GM12878 (cell line): ENCODE measurements at regions not wholly inside any gene's neighbourhood (a gene's known extent, or its start where the extent isn't known, plus 50 kb on each side); places are given as distances from the start of the nearest gene placed in this dataset.

Source experiments
- ATAC-seq: fragments of 200-7000 bp; cut with Tn5 transposase; 3 replicates; pipeline ENCODE4 v1.9.1; 2020; ENCODE audit warnings: mild to moderate bottlenecking, moderate library complexity
- BruUV-seq: library from RNA; stranded (reverse); fragments of 400-500 nt; replicated peaks from 2 replicates; lab custom pipeline; 2021; lab: Mats Ljungman, UMichigan
- CTCF ChIA-PET: fragments of 300-600 bp; sonication (Branson Sonifier 250); formaldehyde crosslinking; extraction: SDS; loops from one replicate; lab custom pipeline; 2021; ENCODE audit warnings: inconsistent platforms; lab: Yijun Ruan, JAX
- POLR2A ChIA-PET: fragments of 350-600 bp; formaldehyde crosslinking; extraction: SDS; loops from one replicate; lab custom pipeline; 2021; ENCODE audit warnings: inconsistent platforms; lab: Charles Lee
- RAD21 ChIA-PET: fragments of 300-600 bp; sonication (Branson Sonifier 250); formaldehyde crosslinking; loops from one replicate; lab custom pipeline; 2023; ENCODE audit warnings: antibody characterized with exemption; ENCODE audit not compliant: unreplicated experiment; lab: Charles Lee
- SMC1A ChIA-PET: fragments of 300-600 bp; sonication (Branson Sonifier 250); formaldehyde crosslinking; loops from one replicate; lab custom pipeline; 2023; ENCODE audit not compliant: unreplicated experiment, uncharacterized antibody; lab: Charles Lee
- DNase-seq: peaks from one replicate; pipeline ENCODE4 v3.0.0-alpha.2; 2011; ENCODE audit warnings: low read depth, low spot score
- FAIRE-seq: peaks from 3 replicates; lab custom pipeline; 2011; peaks lifted over from hg19 to GRCh38; lab: Jason Lieb, UNC
- H2AFZ ChIP-seq: 2 replicates; pipeline ENCODE4 v1.6.0; 2011; ENCODE audit warnings: low read depth, low read length, control low read depth; ENCODE audit not compliant: control insufficient read depth
- H3K27ac ChIP-seq: 2 replicates; pipeline ENCODE4 v1.5.1; 2011; ENCODE audit warnings: control low read depth; ENCODE audit not compliant: control insufficient read depth, insufficient read depth
- H3K27me3 ChIP-seq, 2 experiments: replicated peaks in 1 of 2; 2 replicates each; pipeline versions ENCODE4 v1.6.0 to v1.6.1; 2011; ENCODE audit warnings: low read length in 1 of 2; ENCODE audit not compliant: control insufficient read depth in 2 of 2, insufficient read depth in 2 of 2
- H3K36me3 ChIP-seq, 2 experiments: 2 replicates each; pipeline ENCODE4 v1.5.1; 2011; ENCODE audit warnings: low read length in 1 of 2; ENCODE audit not compliant: control insufficient read depth in 2 of 2, insufficient read depth in 2 of 2
- H3K4me1 ChIP-seq: 2 replicates; pipeline ENCODE4 v1.6.1; 2011; ENCODE audit warnings: mild to moderate bottlenecking, low read length, moderate library complexity, mixed read lengths; ENCODE audit not compliant: control insufficient read depth, insufficient read depth
- H3K4me2 ChIP-seq: 2 replicates; pipeline ENCODE4 v1.6.0; 2011; ENCODE audit warnings: control low read depth; ENCODE audit not compliant: control insufficient read depth, insufficient read depth
- H3K4me3 ChIP-seq: fragments of 200-600 bp; sonication (generic); 2 replicates; pipeline ENCODE4 v1.5.1; 2016
- H3K79me2 ChIP-seq: 2 replicates; pipeline ENCODE4 v1.6.0; 2011; ENCODE audit warnings: low read length; ENCODE audit not compliant: control insufficient read depth, insufficient read depth
- H3K9ac ChIP-seq: 2 replicates; pipeline ENCODE4 v1.8.0; 2011; ENCODE audit warnings: low read length, control low read depth, mixed read lengths; ENCODE audit not compliant: control insufficient read depth, insufficient read depth
- H3K9me3 ChIP-seq: replicated peaks from 3 replicates; pipeline ENCODE4 v1.5.1; 2011; ENCODE audit warnings: mild to moderate bottlenecking, low read length; ENCODE audit not compliant: control insufficient read depth, insufficient read depth
- H4K20me1 ChIP-seq: 2 replicates; pipeline ENCODE4 v1.6.0; 2011; ENCODE audit not compliant: control insufficient read depth, insufficient read depth
- CBFB ChIP-seq: IDR thresholded peaks from 2 replicates; pipeline ENCODE4 v1.6.1; 2016; ENCODE audit warnings: antibody characterized with exemption, low read depth
- E2F4 ChIP-seq: IDR thresholded peaks from 2 replicates; pipeline ENCODE4 v1.6.1; 2012; ENCODE audit warnings: low read depth, low read length, improper control_type of control experiment
- ELK1 ChIP-seq: IDR thresholded peaks from 2 replicates; pipeline ENCODE4 v1.6.1; 2012; ENCODE audit warnings: low read depth, low read length, improper control_type of control experiment
- HDAC2 ChIP-seq: fragments of 200-600 bp; sonication (generic); IDR thresholded peaks from 2 replicates; pipeline ENCODE4 v1.6.1; 2017
- JUNB ChIP-seq: IDR thresholded peaks from 2 replicates; pipeline ENCODE4 v1.6.1; 2016; ENCODE audit warnings: antibody characterized with exemption, mild to moderate bottlenecking
- KAT2A ChIP-seq: conservative IDR thresholded peaks from 2 replicates; pipeline ENCODE4 v1.6.1; 2011; ENCODE audit warnings: low read depth, low read length; ENCODE audit not compliant: control insufficient read depth
- MTA3 ChIP-seq: IDR thresholded peaks from 2 replicates; pipeline ENCODE4 v1.6.1; 2012; ENCODE audit warnings: low read length, inconsistent platforms, borderline replicate concordance
- NBN ChIP-seq: fragments of 450-650 bp; IDR thresholded peaks from 2 replicates; pipeline ENCODE4 v1.6.1; 2016
- RCOR1 ChIP-seq: conservative IDR thresholded peaks from 2 replicates; pipeline ENCODE4 v1.6.1; 2012; ENCODE audit warnings: low read depth, low read length, improper control_type of control experiment
- SREBF1 ChIP-seq: IDR thresholded peaks from 2 replicates; pipeline ENCODE4 v1.6.1; 2012; ENCODE audit warnings: mild to moderate bottlenecking, low read length
- SUPT20H ChIP-seq: IDR thresholded peaks from 2 replicates; pipeline ENCODE4 v1.6.1; 2011; ENCODE audit warnings: low read depth, mild to moderate bottlenecking, low read length, moderate library complexity, borderline replicate concordance; ENCODE audit not compliant: control insufficient read depth
- YY1 ChIP-seq: IDR thresholded peaks from 2 replicates; pipeline ENCODE4 v1.6.1; 2011; ENCODE audit warnings: low read depth, mild to moderate bottlenecking, low read length
- WGBS: methylation state at CpG from one replicate; pipeline ENCODE4 v1.1.6; 2016; ENCODE audit warnings: low lambda C conversion rate; ENCODE audit not compliant: insufficient replicate concordance, insufficient coverage; ENCODE audit errors: missing lambda C conversion rate; 5-methylcytosine and 5-hydroxymethylcytosine counted together
- in situ Hi-C: fragments of 300-500 bp; cut with MboI; formaldehyde crosslinking; loops from 9 replicates; pipeline ENCODE4 v1.14.3; 2018; ENCODE audit warnings: mixed read lengths
- intact Hi-C: fragments of 100-400 bp; cut with micrococcal nuclease; formaldehyde crosslinking; loops from one replicate; pipeline ENCODE4 v1.14.2; 2022; ENCODE audit not compliant: unreplicated experiment
- TF ChIP-seq, protein P1 (sequence below): fragments of 450-650 bp; IDR thresholded peaks from 2 replicates; pipeline ENCODE4 v1.6.1; 2016; ENCODE audit warnings: mild to moderate bottlenecking
- TF ChIP-seq, protein P2 (sequence below): IDR thresholded peaks from 2 replicates; pipeline ENCODE4 v1.6.1; 2012; ENCODE audit warnings: low read depth, low read length, improper control_type of control experiment

- TF ChIP-seq ELK1: no peak
- TF ChIP-seq E2F4: no peak
- TF ChIP-seq CBFB: no peak
- TF ChIP-seq, protein P1, sequence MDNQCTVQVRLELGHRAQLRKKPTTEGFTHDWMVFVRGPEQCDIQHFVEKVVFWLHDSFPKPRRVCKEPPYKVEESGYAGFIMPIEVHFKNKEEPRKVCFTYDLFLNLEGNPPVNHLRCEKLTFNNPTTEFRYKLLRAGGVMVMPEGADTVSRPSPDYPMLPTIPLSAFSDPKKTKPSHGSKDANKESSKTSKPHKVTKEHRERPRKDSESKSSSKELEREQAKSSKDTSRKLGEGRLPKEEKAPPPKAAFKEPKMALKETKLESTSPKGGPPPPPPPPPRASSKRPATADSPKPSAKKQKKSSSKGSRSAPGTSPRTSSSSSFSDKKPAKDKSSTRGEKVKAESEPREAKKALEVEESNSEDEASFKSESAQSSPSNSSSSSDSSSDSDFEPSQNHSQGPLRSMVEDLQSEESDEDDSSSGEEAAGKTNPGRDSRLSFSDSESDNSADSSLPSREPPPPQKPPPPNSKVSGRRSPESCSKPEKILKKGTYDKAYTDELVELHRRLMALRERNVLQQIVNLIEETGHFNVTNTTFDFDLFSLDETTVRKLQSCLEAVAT: no peak
- TF ChIP-seq SUPT20H: no peak
- TF ChIP-seq, protein P2, sequence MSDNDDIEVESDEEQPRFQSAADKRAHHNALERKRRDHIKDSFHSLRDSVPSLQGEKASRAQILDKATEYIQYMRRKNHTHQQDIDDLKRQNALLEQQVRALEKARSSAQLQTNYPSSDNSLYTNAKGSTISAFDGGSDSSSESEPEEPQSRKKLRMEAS: no peak
These were observed 162.4 kb upstream of the CDYL start (continued) for GRCh38 chr6:4613795-4614194.

GRCh38 chr6:4613381-4613780, 162.8 kb upstream of the CDYL start:
- no peak overlapping the region for H3K4me3 ChIP-seq
- no peak for ATAC-seq
- ChIA-PET RAD21 (no interaction called here), CTCF (no interaction called here), SMC1A (interaction anchor here (0.5 kb wide), 1 partner anchor 236 kb away, joined by 3 read pairs; no protein-coding TSS in a partner anchor), POLR2A (no interaction called here)
- no peak overlapping the region for H3K9ac ChIP-seq
- H3K9me3 ChIP-seq: no peaks in the 10 kb centered on the region; the same call in 2 of the 3 replicates
- H3K36me3 ChIP-seq: no peaks in the 10 kb centered on the region
- no peak overlapping the region for H3K4me2 ChIP-seq
- no peaks in the 10 kb centered on the region for H4K20me1 ChIP-seq
- BruUV-seq: no TSS peak
- no peak overlapping the region for H3K27ac ChIP-seq
- intact Hi-C loops (no loop called here), in situ Hi-C loops (no loop called here)
- no peaks in the 10 kb centered on the region for H3K79me2 ChIP-seq
- FAIRE-seq: no peak
- no peaks in the 10 kb centered on the region; a peak in 1 of 4 replicates for H3K27me3 ChIP-seq
- DNase-seq: no peak
- TF ChIP-seq RCOR1 (no peak), JUNB (no peak), KAT2A (no peak), NBN (no peak), HDAC2 (no peak), SREBF1 (no peak), YY1 (no peak), MTA3 (no peak)
- H2AFZ ChIP-seq: no peak overlapping the region
- no peaks in the 10 kb centered on the region for H3K4me1 ChIP-seq
- WGBS: 26% methylated on average over 2 of the region's 2 CpGs
